Coronary artery (tissue), 2 donors: ENCODE measurements at regions not wholly inside any gene's neighbourhood (a gene's known extent, or its start where the extent isn't known, plus 50 kb on each side); places are given as distances from the start of the nearest gene placed in this dataset.
"Not testable (repeated sequence)": the region's sequence is repeated elsewhere in the genome, so short reads cannot be mapped to it uniquely, and the experiment has no call there.

Experiments used
- DNase-seq: peaks from one replicate; pipeline ENCODE4 v3.0.0-alpha.2; 2017; ENCODE audit warnings: low spot score
- H3K27ac ChIP-seq, 2 donors: fragments of 200-600 bp; sonication (generic); one replicate each; pipeline ENCODE4 v1.5.1; 2016 to 2019
- H3K4me3 ChIP-seq: fragments of 200-600 bp; sonication (generic); 2 replicates; pipeline ENCODE4 v1.5.1; 2016; ENCODE audit warnings: mild to moderate bottlenecking, moderate library complexity
- TF ChIP-seq, protein P1 (sequence below): fragments of 200-600 bp; sonication (generic); IDR thresholded peaks from one replicate; pipeline ENCODE4 v1.5.1; 2019; ENCODE audit warnings: antibody characterized with exemption

DNA sequence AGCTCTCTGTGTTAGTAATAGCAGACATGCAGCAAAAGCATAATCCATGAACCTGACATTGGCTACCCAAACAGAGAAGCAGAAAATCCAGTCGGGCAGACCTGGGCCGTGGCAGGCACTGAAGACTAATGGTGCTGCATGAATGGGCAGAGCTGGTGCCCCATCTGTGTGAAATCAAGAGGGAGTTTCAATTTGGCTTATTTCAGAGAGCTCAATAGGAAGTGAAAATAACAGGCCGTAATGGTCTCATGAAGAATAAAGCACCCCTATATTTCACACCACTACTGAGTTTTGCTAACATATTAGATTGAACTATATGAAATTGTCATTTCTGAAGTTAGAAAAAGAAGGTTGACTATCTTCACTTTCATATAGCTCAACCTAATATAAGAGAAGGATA, 149.7 kb downstream of the ENC1 start:
- Histone ChIP-seq H3K27ac (no peak overlapping the region), H3K4me3 (no peak overlapping the region)
- TF ChIP-seq, protein P1, sequence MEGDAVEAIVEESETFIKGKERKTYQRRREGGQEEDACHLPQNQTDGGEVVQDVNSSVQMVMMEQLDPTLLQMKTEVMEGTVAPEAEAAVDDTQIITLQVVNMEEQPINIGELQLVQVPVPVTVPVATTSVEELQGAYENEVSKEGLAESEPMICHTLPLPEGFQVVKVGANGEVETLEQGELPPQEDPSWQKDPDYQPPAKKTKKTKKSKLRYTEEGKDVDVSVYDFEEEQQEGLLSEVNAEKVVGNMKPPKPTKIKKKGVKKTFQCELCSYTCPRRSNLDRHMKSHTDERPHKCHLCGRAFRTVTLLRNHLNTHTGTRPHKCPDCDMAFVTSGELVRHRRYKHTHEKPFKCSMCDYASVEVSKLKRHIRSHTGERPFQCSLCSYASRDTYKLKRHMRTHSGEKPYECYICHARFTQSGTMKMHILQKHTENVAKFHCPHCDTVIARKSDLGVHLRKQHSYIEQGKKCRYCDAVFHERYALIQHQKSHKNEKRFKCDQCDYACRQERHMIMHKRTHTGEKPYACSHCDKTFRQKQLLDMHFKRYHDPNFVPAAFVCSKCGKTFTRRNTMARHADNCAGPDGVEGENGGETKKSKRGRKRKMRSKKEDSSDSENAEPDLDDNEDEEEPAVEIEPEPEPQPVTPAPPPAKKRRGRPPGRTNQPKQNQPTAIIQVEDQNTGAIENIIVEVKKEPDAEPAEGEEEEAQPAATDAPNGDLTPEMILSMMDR, result no peak
- DNase-seq, result no peak

DNA sequence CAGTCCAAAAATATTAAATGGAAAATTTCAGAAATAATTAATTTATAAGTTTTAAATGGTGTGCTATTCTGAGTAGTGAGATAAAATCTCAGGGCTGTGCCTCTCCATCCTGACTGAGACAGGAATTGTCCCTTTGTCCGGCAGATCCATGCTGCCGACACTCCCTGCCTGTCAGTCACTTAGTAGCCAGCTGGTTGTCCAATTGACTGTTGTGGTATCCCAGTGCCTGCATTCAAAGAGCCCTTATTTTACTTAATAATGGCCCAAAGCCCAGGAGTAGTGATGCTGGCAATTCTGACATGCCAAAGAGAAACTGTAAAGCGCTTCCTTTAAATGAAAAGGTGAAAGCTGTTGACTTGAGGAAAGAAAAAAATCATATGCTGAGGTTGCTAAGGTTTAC, 157.5 kb downstream of the ENC1 start:
- H3K4me3 ChIP-seq, result no peak overlapping the region
- TF ChIP-seq, protein P1, result no peak
- no peak overlapping the region for H3K27ac ChIP-seq
- no peak for DNase-seq

DNA sequence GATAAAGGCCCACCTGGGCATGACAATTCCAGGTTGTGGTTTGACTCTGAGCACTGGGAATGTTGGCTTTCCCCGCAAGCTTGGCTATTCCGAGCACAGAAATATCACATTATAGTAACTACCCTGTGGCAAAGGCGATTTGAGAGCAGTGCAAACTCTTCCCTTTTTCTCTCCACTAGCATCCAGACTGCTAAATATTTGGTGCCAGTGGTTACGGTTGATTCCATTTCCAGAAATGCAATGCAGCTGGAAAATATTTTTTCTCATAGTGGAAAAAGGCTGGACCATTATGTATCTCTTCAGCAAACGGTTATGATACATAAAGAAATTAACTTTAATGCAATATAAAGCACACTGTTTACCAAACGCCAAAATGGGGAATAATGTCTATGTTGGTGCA, 158.0 kb downstream of the ENC1 start:
- H3K4me3 ChIP-seq, result no peak overlapping the region
- no peak for DNase-seq
- no peak overlapping the region for H3K27ac ChIP-seq
- TF ChIP-seq, protein P1, result no peak

DNA sequence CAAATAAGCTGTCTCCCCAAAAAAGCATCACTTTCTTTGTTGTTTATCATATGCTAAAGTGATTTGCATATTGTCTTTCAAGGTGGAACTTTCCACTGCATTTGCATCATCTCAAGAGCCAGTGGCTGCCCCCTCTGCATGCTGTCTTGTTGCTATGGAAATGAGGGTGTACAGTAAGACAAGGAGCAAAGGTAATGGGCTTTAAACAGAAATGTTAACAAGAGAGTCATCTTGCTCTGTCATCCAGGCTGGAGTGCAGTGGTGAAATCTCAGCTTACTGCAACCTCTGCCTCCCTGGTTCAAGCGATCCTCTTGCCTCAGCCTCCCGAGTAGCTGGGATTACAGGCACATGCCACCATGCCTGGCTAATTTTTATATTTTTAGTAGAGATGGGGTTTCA, 159.2 kb downstream of the ENC1 start:
- H3K27ac ChIP-seq, H3K4me3 ChIP-seq, DNase-seq: not testable (repeated sequence)

DNA sequence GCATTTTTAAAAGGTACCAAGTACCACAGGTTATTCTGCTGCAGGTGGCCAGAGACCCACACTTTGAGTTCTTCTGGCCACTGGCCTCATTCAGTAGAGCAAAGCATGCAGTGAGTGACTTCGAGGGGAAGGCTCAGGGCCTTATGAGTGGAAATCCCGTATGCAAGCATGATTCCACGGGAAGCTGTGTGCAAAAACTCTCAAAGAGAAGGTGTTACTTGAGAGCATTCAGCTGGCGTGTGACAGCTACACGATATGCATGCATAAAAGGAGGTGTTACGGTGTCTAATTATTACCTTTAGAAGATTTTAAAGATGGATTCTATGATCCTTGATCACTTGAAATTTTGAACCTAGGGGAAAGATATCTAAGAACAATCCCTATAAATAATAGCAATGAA, 160.3 kb downstream of the ENC1 start:
- DNase-seq, result no peak
- Histone ChIP-seq H3K27ac (no peak overlapping the region), H3K4me3 (no peak overlapping the region)
- TF ChIP-seq, protein P1, result no peak

DNA sequence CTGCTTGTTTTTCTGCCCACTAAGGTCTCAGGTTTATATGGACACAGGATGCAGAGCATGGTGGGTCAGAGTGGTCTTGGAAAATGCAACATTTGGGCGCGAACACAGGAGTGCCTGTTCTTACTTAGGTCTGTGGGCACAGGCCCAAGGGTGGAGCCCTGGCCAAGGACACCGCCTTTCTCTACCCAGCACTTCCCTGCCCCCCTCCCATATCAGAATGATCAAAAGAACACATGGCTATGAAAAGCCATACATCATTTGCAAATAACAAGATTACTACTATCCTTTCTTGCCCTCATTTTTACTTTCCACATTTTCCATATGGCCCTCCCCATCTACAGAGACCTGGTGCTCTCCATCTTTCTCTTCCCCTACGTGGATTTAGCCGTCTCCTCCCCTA, 162.2 kb downstream of the ENC1 start:
- H3K4me3 ChIP-seq, result no peak overlapping the region
- no peak for DNase-seq
- H3K27ac ChIP-seq, result no peak overlapping the region
- TF ChIP-seq, protein P1, result no peak

DNA sequence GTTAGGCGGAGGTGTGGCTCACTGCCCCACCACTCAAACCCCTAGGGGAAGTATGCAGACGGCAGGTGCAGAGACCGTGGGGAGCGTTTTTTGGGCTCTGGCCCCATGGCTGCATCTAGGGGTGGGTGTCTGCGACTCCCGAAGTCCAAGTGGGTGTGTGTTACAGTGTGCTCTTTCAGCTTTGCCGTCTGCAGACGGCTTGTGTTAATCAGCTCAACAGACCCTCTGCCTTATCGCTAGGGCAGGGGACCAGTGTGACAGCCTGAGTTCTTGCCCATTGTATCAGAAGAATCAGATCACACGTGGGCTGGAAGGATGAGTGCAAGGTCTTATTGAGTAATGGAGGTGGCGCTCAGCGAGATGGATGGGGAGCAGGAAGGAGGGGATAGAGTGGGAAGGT, 162.8 kb downstream of the ENC1 start:
- Histone ChIP-seq H3K4me3 (no peak overlapping the region), H3K27ac (no peak overlapping the region)
- no peak for DNase-seq
- TF ChIP-seq, protein P1, result no peak
